ENCODE measurements at regions not wholly inside any gene's neighbourhood (a gene's known extent, or its start where the extent isn't known, plus 50 kb on each side); places are given as distances from the start of the nearest gene placed in this dataset.
"Not testable (repeated sequence)": the region's sequence is repeated elsewhere in the genome, so short reads cannot be mapped to it uniquely, and the experiment has no call there.

- no peak for DNase-seq
These were observed 323.9 kb upstream of the GLI3 start for GRCh38 chr7:42560866-42561265.

GRCh38 chr7:42554932-42555331, 317.9 kb upstream of the GLI3 start:
- not testable (repeated sequence) for DNase-seq

GRCh38 chr7:42552227-42552626, 315.2 kb upstream of the GLI3 start:
- DNase-seq: no peak

GRCh38 chr7:42550706-42551470, 313.9 kb upstream of the GLI3 start:
- DNase-seq: no peak

- DNase-seq: no peak
These were observed 313.0 kb upstream of the GLI3 start for GRCh38 chr7:42549866-42550485.

GRCh38 chr7:42548816-42549611, 312.0 kb upstream of the GLI3 start:
- no peak for DNase-seq

GRCh38 chr7:42545049-42545724, 308.2 kb upstream of the GLI3 start:
- DNase-seq: no peak

GRCh38 chr7:42543953-42544352, 306.9 kb upstream of the GLI3 start:
- DNase-seq: no peak

- DNase-seq: not testable (repeated sequence)
These were observed 305.4 kb upstream of the GLI3 start for GRCh38 chr7:42542446-42542845.

- DNase-seq: no peak
These were observed 297.4 kb upstream of the GLI3 start for GRCh38 chr7:42534441-42534840.

GRCh38 chr7:42527004-42527403, 290.0 kb upstream of the GLI3 start:
- DNase-seq: no peak

- DNase-seq: no peak
These were observed 285.4 kb upstream of the GLI3 start for GRCh38 chr7:42522227-42522991.

- no peak for DNase-seq
These were observed 274.0 kb upstream of the GLI3 start for GRCh38 chr7:42511027-42511426.

- DNase-seq: no peak
These were observed 269.1 kb upstream of the GLI3 start for GRCh38 chr7:42506097-42506496.

- no peak for DNase-seq
These were observed 265.0 kb upstream of the GLI3 start for GRCh38 chr7:42502022-42502421.

GRCh38 chr7:42495256-42495655, 258.2 kb upstream of the GLI3 start:
- no peak for DNase-seq

GRCh38 chr7:42494736-42495135, 257.7 kb upstream of the GLI3 start:
- no peak for DNase-seq

- DNase-seq: no peak
These were observed 257.2 kb upstream of the GLI3 start for GRCh38 chr7:42494199-42494710.

GRCh38 chr7:42493436-42494198, 256.6 kb upstream of the GLI3 start:
- DNase-seq: no peak

- no peak for DNase-seq
These were observed 255.9 kb upstream of the GLI3 start for GRCh38 chr7:42492920-42493319.

- no peak for DNase-seq
These were observed 254.1 kb upstream of the GLI3 start for GRCh38 chr7:42491106-42491505.
